Osteoblast (primary cell): ENCODE measurements at regions not wholly inside any gene's neighbourhood (a gene's known extent, or its start where the extent isn't known, plus 50 kb on each side); places are given as distances from the start of the nearest gene placed in this dataset.

ENCODE experiments used
- DNase-seq: peaks from one replicate; pipeline ENCODE4 v3.0.0; 2011; ENCODE audit warnings: low spot score, mixed read lengths; ENCODE audit not compliant: insufficient read length; ENCODE audit errors: missing footprints
- H2AFZ ChIP-seq: 2 replicates; pipeline ENCODE4 v1.6.0; 2011; ENCODE audit warnings: mild to moderate bottlenecking, low read length
- H3K27ac ChIP-seq: 2 replicates; pipeline ENCODE4 v1.5.1; 2011; ENCODE audit warnings: mild to moderate bottlenecking, low read depth, low read length, moderate library complexity
- H3K27me3 ChIP-seq: 2 replicates; pipeline ENCODE4 v1.6.0; 2012; ENCODE audit warnings: mild to moderate bottlenecking, control low read depth, inconsistent platforms, low read length, moderate library complexity; ENCODE audit not compliant: insufficient read depth
- H3K36me3 ChIP-seq: 2 replicates; pipeline ENCODE4 v1.5.1; 2011; ENCODE audit warnings: mild to moderate bottlenecking, low read length, control low read depth, moderate library complexity; ENCODE audit not compliant: insufficient read depth
- H3K4me1 ChIP-seq: 2 replicates; pipeline ENCODE4 v1.5.1; 2011; ENCODE audit warnings: mild to moderate bottlenecking, low read length, control low read depth, moderate library complexity; ENCODE audit not compliant: insufficient read depth
- H3K4me2 ChIP-seq: 2 replicates; pipeline ENCODE4 v1.6.0; 2011; ENCODE audit warnings: mild to moderate bottlenecking, low read length; ENCODE audit not compliant: insufficient read depth
- H3K4me3 ChIP-seq: fragments of 200-600 bp; sonication (generic); 3 replicates; pipeline ENCODE4 v1.5.1; 2012; ENCODE audit warnings: mild to moderate bottlenecking, low read length, inconsistent platforms; ENCODE audit not compliant: insufficient read depth
- H3K79me2 ChIP-seq: 2 replicates; pipeline ENCODE4 v1.6.0; 2012; ENCODE audit warnings: mild to moderate bottlenecking, low read length, control low read depth, inconsistent platforms; ENCODE audit not compliant: insufficient read depth
- H3K9me3 ChIP-seq: 2 replicates; pipeline ENCODE4 v1.5.1; 2011; ENCODE audit warnings: low read depth, low read length, control low read depth
- H4K20me1 ChIP-seq: 2 replicates; pipeline ENCODE4 v1.6.0; 2012; ENCODE audit warnings: mild to moderate bottlenecking, low read length, control low read depth; ENCODE audit not compliant: insufficient read depth
- CTCF ChIP-seq: IDR thresholded peaks from 2 replicates; pipeline ENCODE4 v1.5.1; 2011; ENCODE audit warnings: mild to moderate bottlenecking, low read depth, low read length, moderate library complexity; ENCODE audit errors: extremely low read depth

- Histone ChIP-seq H3K79me2 (no peaks in the 10 kb centered on the region), H3K4me3 (no peak overlapping the region), H4K20me1 (no peaks in the 10 kb centered on the region), H3K4me2 (no peak overlapping the region), H3K36me3 (no peaks in the 10 kb centered on the region), H3K4me1 (no peaks in the 10 kb centered on the region), H2AFZ (no peak overlapping the region), H3K27ac (no peak overlapping the region), H3K27me3 (peaks cover 4% of the 10 kb centered on the region), H3K9me3 (no peaks in the 10 kb centered on the region)
- DNase-seq = no peak
- TF ChIP-seq CTCF = no peak
These were observed 67.4 kb upstream of the ADGRA1 start for GRCh38 chr10:133020193-133020817.

- no peak for TF ChIP-seq CTCF
- Histone ChIP-seq H4K20me1 (no peaks in the 10 kb centered on the region), H3K27ac (no peak overlapping the region), H3K4me2 (no peak overlapping the region), H3K36me3 (no peaks in the 10 kb centered on the region), H3K79me2 (no peaks in the 10 kb centered on the region), H3K4me1 (no peaks in the 10 kb centered on the region), H2AFZ (no peak overlapping the region), H3K4me3 (no peak overlapping the region), H3K27me3 (peaks cover under 1% of the 10 kb centered on the region), H3K9me3 (no peaks in the 10 kb centered on the region)
- no peak for DNase-seq
These were observed 68.1 kb upstream of the ADGRA1 start for GRCh38 chr10:133019651-133020050.

GRCh38 chr10:133019191-133019590 lies 68.5 kb upstream of the ADGRA1 start:
- no peaks in the 10 kb centered on the region for H3K79me2 ChIP-seq
- no peaks in the 10 kb centered on the region for H3K27me3 ChIP-seq
- no peak overlapping the region for H2AFZ ChIP-seq
- DNase-seq = no peak
- no peaks in the 10 kb centered on the region for H3K36me3 ChIP-seq
- no peaks in the 10 kb centered on the region for H3K4me1 ChIP-seq
- no peaks in the 10 kb centered on the region for H3K9me3 ChIP-seq
- no peak overlapping the region for H3K4me2 ChIP-seq
- no peak overlapping the region for H3K27ac ChIP-seq
- H3K4me3 ChIP-seq = no peak overlapping the region
- no peak for TF ChIP-seq CTCF
- no peaks in the 10 kb centered on the region for H4K20me1 ChIP-seq

GRCh38 chr10:133018491-133018890 lies 69.2 kb upstream of the ADGRA1 start:
- no peaks in the 10 kb centered on the region for H3K27me3 ChIP-seq
- no peak overlapping the region for H3K4me2 ChIP-seq
- no peaks in the 10 kb centered on the region for H4K20me1 ChIP-seq
- H2AFZ ChIP-seq = no peak overlapping the region
- H3K4me3 ChIP-seq = no peak overlapping the region
- no peak for TF ChIP-seq CTCF
- H3K9me3 ChIP-seq = no peaks in the 10 kb centered on the region
- no peaks in the 10 kb centered on the region for H3K36me3 ChIP-seq
- no peaks in the 10 kb centered on the region for H3K79me2 ChIP-seq
- no peaks in the 10 kb centered on the region for H3K4me1 ChIP-seq
- H3K27ac ChIP-seq = no peak overlapping the region
- no peak for DNase-seq
